ENCODE measurements at regions not wholly inside any gene's neighbourhood (a gene's known extent, or its start where the extent isn't known, plus 50 kb on each side); places are given as distances from the start of the nearest gene placed in this dataset.

GRCh38 chr13:85694992-85695391, 104.2 kb downstream of the SLITRK6 start:
- H3K4me3 ChIP-seq = no peak overlapping the region
- H3K27me3 ChIP-seq = no peaks in the 10 kb centered on the region
- H3K4me1 ChIP-seq = no peaks in the 10 kb centered on the region
- peaks cover 4 to 5% of the 10 kb centered on the region in 2 donors for H3K9me3 ChIP-seq
- no peak for DNase-seq (ENCODE audit: low spot score in 2 of 2)
- no peak overlapping the region for H3K27ac ChIP-seq
- no peaks in the 10 kb centered on the region for H3K36me3 ChIP-seq
- intact Hi-C loops (cut with DNase I; ENCODE audit: low total_unique reads) = no loop called here
- no peak for TF ChIP-seq CTCF (IDR thresholded peaks at IDR 0.05)
- TF ChIP-seq POLR2AphosphoS5 (IDR thresholded peaks at IDR 0.05) = no peak
- TF ChIP-seq POLR2A (IDR thresholded peaks at IDR 0.05) = no peak

- TF ChIP-seq CTCF (IDR thresholded peaks at IDR 0.05) (no peak), POLR2AphosphoS5 (IDR thresholded peaks at IDR 0.05) (no peak), POLR2A (IDR thresholded peaks at IDR 0.05) (no peak)
- intact Hi-C loops (cut with DNase I; ENCODE audit: low total_unique reads) = no loop called here
- no peaks in the 10 kb centered on the region for H3K36me3 ChIP-seq
- H3K4me3 ChIP-seq = no peak overlapping the region
- H3K27me3 ChIP-seq = no peaks in the 10 kb centered on the region
- no peaks in the 10 kb centered on the region for H3K4me1 ChIP-seq
- no peak for DNase-seq (ENCODE audit: low spot score in 2 of 2)
- H3K27ac ChIP-seq = no peak overlapping the region
- H3K9me3 ChIP-seq = no peaks in the 10 kb centered on the region
Observed at GRCh38 chr13:85693889-85694511, 105.2 kb downstream of the SLITRK6 start.

- Histone ChIP-seq H3K4me3 (no peak overlapping the region), H3K9me3 (no peaks in the 10 kb centered on the region), H3K27me3 (no peaks in the 10 kb centered on the region), H3K36me3 (no peaks in the 10 kb centered on the region), H3K4me1 (no peaks in the 10 kb centered on the region), H3K27ac (no peak overlapping the region)
- intact Hi-C loops (cut with DNase I; ENCODE audit: low total_unique reads) = no loop called here
- TF ChIP-seq POLR2A (IDR thresholded peaks at IDR 0.05) = no peak
- no peak for DNase-seq (ENCODE audit: low spot score in 2 of 2)
Observed at GRCh38 chr13:85690368-85690767, 108.9 kb downstream of the SLITRK6 start.

GRCh38 chr13:85685436-85685835, 113.8 kb downstream of the SLITRK6 start:
- Histone ChIP-seq H3K4me3 (no peak overlapping the region), H3K9me3 (no peaks in the 10 kb centered on the region), H3K27ac (no peak overlapping the region), H3K36me3 (no peaks in the 10 kb centered on the region), H3K27me3 (no peaks in the 10 kb centered on the region), H3K4me1 (no peaks in the 10 kb centered on the region)
- no peak for DNase-seq (ENCODE audit: low spot score in 2 of 2)
- TF ChIP-seq POLR2A (IDR thresholded peaks at IDR 0.05) = no peak
- no peak for TF ChIP-seq POLR2AphosphoS5 (IDR thresholded peaks at IDR 0.05)
- no peak for TF ChIP-seq CTCF (IDR thresholded peaks at IDR 0.05)
- intact Hi-C loops (cut with DNase I; ENCODE audit: low total_unique reads) = no loop called here

- H3K4me3 ChIP-seq = no peak overlapping the region
- H3K27ac ChIP-seq = no peak overlapping the region
- TF ChIP-seq POLR2A (IDR thresholded peaks at IDR 0.05) = no peak
- no peak for TF ChIP-seq POLR2AphosphoS5 (IDR thresholded peaks at IDR 0.05)
- no peak for TF ChIP-seq CTCF (IDR thresholded peaks at IDR 0.05)
- no peaks in the 10 kb centered on the region for H3K36me3 ChIP-seq
- no peak for DNase-seq (ENCODE audit: low spot score in 2 of 2)
- no peaks in the 10 kb centered on the region for H3K27me3 ChIP-seq
- no peaks in the 10 kb centered on the region for H3K4me1 ChIP-seq
- H3K9me3 ChIP-seq = peaks cover 8 to 25% of the 10 kb centered on the region in 2 donors
- intact Hi-C loops (cut with DNase I; ENCODE audit: low total_unique reads) = no loop called here
Observed at GRCh38 chr13:85675151-85675907, 123.9 kb downstream of the SLITRK6 start.

All from breast epithelium (tissue), 4 donors.